AG04450 (cell line): ENCODE measurements at regions not wholly inside any gene's neighbourhood (a gene's known extent, or its start where the extent isn't known, plus 50 kb on each side); places are given as distances from the start of the nearest gene placed in this dataset.

ENCODE experiments used
- CTCF ChIA-PET: fragments of 300-600, 350-600 bp; formaldehyde crosslinking; extraction: SDS; loops from one replicate; lab custom pipeline; 2022; ENCODE audit warnings: antibody characterized with exemption, inconsistent platforms; lab: Charles Lee
- POLR2A ChIA-PET: fragments of 350-600 bp; formaldehyde crosslinking; extraction: SDS; loops from one replicate; lab custom pipeline; 2021; ENCODE audit warnings: antibody characterized with exemption, inconsistent platforms; lab: Yijun Ruan, JAX
- DNase-seq: peaks from one replicate; pipeline ENCODE4 v3.0.0-alpha.2; 2011; ENCODE audit warnings: low read depth, low spot score
- H3K27ac ChIP-seq: one replicate; pipeline ENCODE4 v1.5.1; 2012; ENCODE audit warnings: low read depth, low read length, control low read depth
- H3K27me3 ChIP-seq: one replicate; pipeline ENCODE4 v1.6.0; 2012; ENCODE audit warnings: low read length; ENCODE audit not compliant: control insufficient read depth, insufficient read depth
- H3K4me3 ChIP-seq: 2 replicates; pipeline ENCODE4 v1.5.1; 2011; ENCODE audit warnings: mild to moderate bottlenecking, low read depth, low read length, control low read depth
- H3K9me3 ChIP-seq: 2 replicates; pipeline ENCODE4 v1.5.1; 2012; ENCODE audit warnings: low read length; ENCODE audit not compliant: control insufficient read depth, insufficient read depth
- TF ChIP-seq, protein P1 (sequence below): IDR thresholded peaks from 2 replicates; pipeline ENCODE4 v1.5.1; 2011; ENCODE audit warnings: low read depth, low read length, control low read depth, inconsistent platforms

GRCh38 chr4:15362541-15362940 is 65.3 kb upstream of the C1QTNF7 start:
- Histone ChIP-seq H3K9me3 (no peaks in the 10 kb centered on the region), H3K27me3 (peaks cover 9% of the 10 kb centered on the region), H3K27ac (no peak overlapping the region), H3K4me3 (no peak overlapping the region)
- DNase-seq, result no peak
- TF ChIP-seq, protein P1, sequence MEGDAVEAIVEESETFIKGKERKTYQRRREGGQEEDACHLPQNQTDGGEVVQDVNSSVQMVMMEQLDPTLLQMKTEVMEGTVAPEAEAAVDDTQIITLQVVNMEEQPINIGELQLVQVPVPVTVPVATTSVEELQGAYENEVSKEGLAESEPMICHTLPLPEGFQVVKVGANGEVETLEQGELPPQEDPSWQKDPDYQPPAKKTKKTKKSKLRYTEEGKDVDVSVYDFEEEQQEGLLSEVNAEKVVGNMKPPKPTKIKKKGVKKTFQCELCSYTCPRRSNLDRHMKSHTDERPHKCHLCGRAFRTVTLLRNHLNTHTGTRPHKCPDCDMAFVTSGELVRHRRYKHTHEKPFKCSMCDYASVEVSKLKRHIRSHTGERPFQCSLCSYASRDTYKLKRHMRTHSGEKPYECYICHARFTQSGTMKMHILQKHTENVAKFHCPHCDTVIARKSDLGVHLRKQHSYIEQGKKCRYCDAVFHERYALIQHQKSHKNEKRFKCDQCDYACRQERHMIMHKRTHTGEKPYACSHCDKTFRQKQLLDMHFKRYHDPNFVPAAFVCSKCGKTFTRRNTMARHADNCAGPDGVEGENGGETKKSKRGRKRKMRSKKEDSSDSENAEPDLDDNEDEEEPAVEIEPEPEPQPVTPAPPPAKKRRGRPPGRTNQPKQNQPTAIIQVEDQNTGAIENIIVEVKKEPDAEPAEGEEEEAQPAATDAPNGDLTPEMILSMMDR, result no peak
- ChIA-PET CTCF (interaction anchor here (1.3 kb wide), 1 partner anchor 151 kb away, joined by 4 read pairs; no protein-coding TSS in a partner anchor), POLR2A (interaction anchor here (0.6 kb wide), 1 partner anchor 93 kb away, joined by 3 read pairs; no protein-coding TSS in a partner anchor)

DNA sequence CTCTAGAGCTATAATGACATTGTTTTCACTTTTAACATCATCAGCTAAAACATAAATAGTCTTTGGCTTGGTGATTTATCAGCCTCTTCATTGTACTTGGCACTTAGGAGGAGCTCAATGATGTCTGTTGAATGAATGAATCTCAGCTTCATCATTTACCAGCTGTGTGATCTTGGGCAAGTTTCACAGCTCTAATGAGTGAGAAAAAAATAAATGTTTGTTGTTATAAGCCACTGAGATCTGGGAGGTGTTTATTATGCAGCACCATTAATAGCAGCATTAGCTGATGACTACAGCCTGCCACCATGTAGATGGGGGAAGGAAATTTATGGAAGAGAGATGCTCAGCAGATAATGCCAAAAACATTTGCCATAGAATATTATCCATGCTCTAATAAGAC is 63.6 kb upstream of the C1QTNF7 start:
- Histone ChIP-seq H3K27ac (no peak overlapping the region), H3K27me3 (peaks cover 9% of the 10 kb centered on the region), H3K9me3 (no peaks in the 10 kb centered on the region), H3K4me3 (no peak overlapping the region)
- POLR2A ChIA-PET, result no interaction called here
- DNase-seq, result no peak
- CTCF ChIA-PET, result interaction anchor here (1.8 kb wide), 1 partner anchor 93 kb away, joined by 6 read pairs; no protein-coding TSS in a partner anchor
- TF ChIP-seq, protein P1, result no peak

GRCh38 chr4:15365641-15366040 is 62.2 kb upstream of the C1QTNF7 start:
- DNase-seq, result no peak
- TF ChIP-seq, protein P1, result no peak
- no peaks in the 10 kb centered on the region for H3K9me3 ChIP-seq
- POLR2A ChIA-PET, result no interaction called here
- H3K27me3 ChIP-seq, result peaks cover 6% of the 10 kb centered on the region
- CTCF ChIA-PET, result interaction anchor here (1.8 kb wide), 1 partner anchor 92 kb away, joined by 6 read pairs; no protein-coding TSS in a partner anchor
- no peak overlapping the region for H3K27ac ChIP-seq
- H3K4me3 ChIP-seq, result no peak overlapping the region

DNA sequence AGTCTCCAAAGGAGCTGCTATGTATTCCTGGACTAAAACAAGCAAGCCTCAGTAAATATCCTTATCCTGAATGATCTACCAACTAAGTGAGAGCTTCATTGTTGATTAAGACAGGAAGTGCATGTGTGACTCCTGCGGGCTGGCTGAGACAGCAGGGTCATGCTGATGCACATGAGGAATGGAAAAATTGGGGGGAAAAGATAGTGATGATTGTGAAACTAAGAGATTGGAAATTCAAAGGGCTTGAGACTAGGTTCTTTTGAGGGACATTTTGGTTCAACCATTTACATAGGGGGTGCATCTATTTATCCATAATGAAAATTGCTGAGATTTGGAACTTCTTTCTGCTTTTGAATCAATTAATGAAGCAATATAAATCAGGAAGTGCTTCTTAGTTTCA is 61.1 kb upstream of the C1QTNF7 start:
- peaks cover 4% of the 10 kb centered on the region for H3K27me3 ChIP-seq
- POLR2A ChIA-PET, result no interaction called here
- no peaks in the 10 kb centered on the region for H3K9me3 ChIP-seq
- H3K4me3 ChIP-seq, result no peak overlapping the region
- TF ChIP-seq, protein P1, result no peak
- no peak for DNase-seq
- CTCF ChIA-PET, result interaction anchor here (1.2 kb wide), 1 partner anchor 30 kb away, joined by 3 read pairs; no protein-coding TSS in a partner anchor
- no peak overlapping the region for H3K27ac ChIP-seq

DNA sequence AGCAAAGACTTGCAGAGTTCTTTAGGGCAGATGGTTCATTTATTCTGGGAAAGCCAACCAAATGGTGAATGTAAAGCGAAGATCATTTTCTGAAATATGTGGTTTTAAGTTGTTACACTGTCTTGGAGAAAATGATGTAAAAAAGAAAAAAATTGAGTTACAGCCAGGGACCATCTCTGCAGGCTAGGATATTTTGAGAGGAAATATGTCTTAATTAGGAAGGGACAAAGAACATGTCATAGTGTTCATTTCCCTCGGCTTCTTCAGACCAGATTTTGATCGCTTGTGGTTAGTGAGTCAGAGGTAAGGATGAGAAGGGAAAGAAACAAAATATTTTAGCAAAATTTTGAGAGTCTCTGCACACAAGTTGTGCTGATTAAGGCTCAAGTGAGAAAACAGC is 59.0 kb upstream of the C1QTNF7 start:
- Histone ChIP-seq H3K4me3 (no peak overlapping the region), H3K27ac (no peak overlapping the region), H3K9me3 (no peaks in the 10 kb centered on the region), H3K27me3 (peaks cover 2% of the 10 kb centered on the region)
- TF ChIP-seq, protein P1, result no peak
- ChIA-PET CTCF (no interaction called here), POLR2A (no interaction called here)
- DNase-seq, result peak; percentile 20
